ENCODE measurements at regions not wholly inside any gene's neighbourhood (a gene's known extent, or its start where the extent isn't known, plus 50 kb on each side); places are given as distances from the start of the nearest gene placed in this dataset.

DNA sequence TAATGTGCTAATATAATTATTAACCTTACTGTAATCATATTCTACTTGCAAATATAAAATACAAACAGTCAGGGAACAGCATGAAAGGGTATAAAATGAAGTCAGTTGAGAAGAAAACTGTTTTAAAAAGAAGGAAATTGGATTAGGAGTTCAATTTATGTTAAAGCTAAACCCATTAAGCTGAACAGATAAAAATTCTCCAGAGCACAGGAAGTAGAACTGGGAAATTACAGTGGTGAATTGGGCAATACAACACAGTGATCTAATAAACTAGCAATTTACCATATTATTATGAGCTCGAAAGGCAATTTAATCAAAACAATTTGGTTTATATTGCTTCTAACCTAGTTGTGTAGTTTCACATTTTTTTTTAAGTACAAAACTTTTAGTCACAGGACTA is 407.4 kb upstream of the RGS17 start:
- H3K36me3 Mint-ChIP-seq (ENCODE audit: low read depth): no peaks in the 10 kb centered on the region
- no peaks in the 10 kb centered on the region for H3K27me3 Mint-ChIP-seq (ENCODE audit: insufficient read depth)
- intact Hi-C loops (cut with micrococcal nuclease): no loop called here
- no peaks in the 10 kb centered on the region for H3K4me1 Mint-ChIP-seq (ENCODE audit: low read depth)
- DNase-seq (ENCODE audit: low spot score): no peak
- H3K9me3 Mint-ChIP-seq: no peaks in the 10 kb centered on the region
- H3K27ac Mint-ChIP-seq: no peak overlapping the region
- no peak overlapping the region for H3K4me3 Mint-ChIP-seq

DNA sequence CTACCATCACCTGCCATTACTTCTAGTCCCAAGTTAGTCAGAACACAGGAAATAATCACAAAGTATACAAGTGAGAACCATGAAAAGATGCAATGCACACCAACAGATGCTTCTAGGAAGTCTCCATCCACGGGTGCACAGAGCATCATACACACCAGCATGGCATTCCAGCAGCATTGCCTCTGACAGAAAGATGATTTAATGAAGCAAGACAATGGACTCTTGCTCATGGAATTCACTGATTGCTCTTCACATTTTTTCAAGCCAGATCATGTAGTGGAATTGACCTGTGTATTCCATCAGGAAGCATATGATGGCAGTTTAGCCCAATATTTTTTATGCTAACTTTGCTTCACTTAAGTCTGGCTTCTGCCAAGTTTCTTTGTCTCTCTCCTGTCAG is 406.3 kb upstream of the RGS17 start:
- intact Hi-C loops (cut with micrococcal nuclease): no loop called here
- H3K4me3 Mint-ChIP-seq: no peak overlapping the region
- DNase-seq (ENCODE audit: low spot score): no peak
- H3K36me3 Mint-ChIP-seq (ENCODE audit: low read depth): no peaks in the 10 kb centered on the region
- no peaks in the 10 kb centered on the region for H3K9me3 Mint-ChIP-seq
- no peak overlapping the region for H3K27ac Mint-ChIP-seq
- no peaks in the 10 kb centered on the region for H3K27me3 Mint-ChIP-seq (ENCODE audit: insufficient read depth)
- no peaks in the 10 kb centered on the region for H3K4me1 Mint-ChIP-seq (ENCODE audit: low read depth)

DNA sequence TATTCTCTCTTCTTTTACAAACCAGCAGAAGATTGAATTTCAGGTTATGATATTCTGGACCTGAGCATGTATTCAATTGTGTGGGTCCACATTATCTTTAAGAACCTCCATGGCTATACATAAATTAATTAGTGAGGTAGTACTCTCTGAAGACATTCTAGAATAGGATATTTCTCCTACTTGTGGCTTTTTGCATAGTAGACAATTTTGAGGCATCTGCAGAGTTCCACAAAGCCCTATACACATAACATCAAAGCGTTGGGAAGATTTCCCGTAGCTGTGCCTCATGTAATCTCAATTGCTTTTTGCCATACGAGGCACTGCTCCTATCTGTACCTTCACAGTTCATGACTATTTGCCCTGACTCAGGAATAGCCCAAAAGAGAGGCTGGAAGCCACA is 395.4 kb upstream of the RGS17 start:
- no peak overlapping the region for H3K4me3 Mint-ChIP-seq
- intact Hi-C loops (cut with micrococcal nuclease): no loop called here
- no peak for DNase-seq (ENCODE audit: low spot score)
- no peaks in the 10 kb centered on the region for H3K4me1 Mint-ChIP-seq (ENCODE audit: low read depth)
- no peaks in the 10 kb centered on the region for H3K27me3 Mint-ChIP-seq (ENCODE audit: insufficient read depth)
- H3K36me3 Mint-ChIP-seq (ENCODE audit: low read depth): no peaks in the 10 kb centered on the region
- H3K27ac Mint-ChIP-seq: no peak overlapping the region
- H3K9me3 Mint-ChIP-seq: no peaks in the 10 kb centered on the region

DNA sequence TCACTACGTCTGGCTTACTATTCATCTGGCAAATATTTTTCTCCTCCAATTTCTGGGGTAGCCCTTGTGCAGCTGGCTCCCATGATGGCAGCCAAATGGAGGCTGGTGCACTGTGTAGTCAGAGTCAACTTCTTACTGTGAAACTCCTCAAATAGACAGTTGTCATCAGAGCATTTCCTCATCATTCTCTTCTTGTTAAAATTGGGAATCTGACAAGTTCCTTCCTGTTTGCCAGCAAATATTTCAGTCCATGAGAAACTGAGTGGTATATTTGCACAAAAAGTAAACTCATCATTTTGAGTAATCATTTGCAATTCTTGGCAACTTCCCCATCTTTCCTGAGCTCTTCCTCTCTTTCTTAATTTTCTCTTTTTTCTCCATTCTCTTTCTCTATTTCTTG is 394.9 kb upstream of the RGS17 start:
- intact Hi-C loops (cut with micrococcal nuclease): no loop called here
- H3K27ac Mint-ChIP-seq: no peak overlapping the region
- no peak overlapping the region for H3K4me3 Mint-ChIP-seq
- no peaks in the 10 kb centered on the region for H3K4me1 Mint-ChIP-seq (ENCODE audit: low read depth)
- no peaks in the 10 kb centered on the region for H3K27me3 Mint-ChIP-seq (ENCODE audit: insufficient read depth)
- no peaks in the 10 kb centered on the region for H3K36me3 Mint-ChIP-seq (ENCODE audit: low read depth)
- H3K9me3 Mint-ChIP-seq: no peaks in the 10 kb centered on the region
- DNase-seq (ENCODE audit: low spot score): no peak

DNA sequence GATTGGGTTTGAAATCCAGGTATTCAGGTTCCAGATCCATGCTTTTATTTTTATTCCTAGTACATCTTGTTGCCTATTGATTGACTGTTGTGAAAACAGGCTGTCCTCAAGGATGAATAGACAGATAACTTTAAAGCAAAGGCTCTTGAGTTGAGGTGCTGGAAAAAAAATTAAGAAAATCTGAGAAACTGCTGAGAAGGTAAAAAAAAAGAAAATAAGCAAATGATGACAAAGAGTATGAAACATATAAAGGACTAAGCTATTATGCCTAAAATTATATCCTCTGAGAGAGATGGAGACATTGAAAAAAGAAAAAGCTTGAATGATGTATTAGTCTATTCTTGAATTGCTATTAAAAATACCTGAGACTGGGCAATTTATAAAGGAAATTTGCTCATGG is 392.3 kb upstream of the RGS17 start:
- no peak for DNase-seq (ENCODE audit: low spot score)
- Mint-ChIP-seq H3K4me3 (no peak overlapping the region), H3K4me1 (ENCODE audit: low read depth) (no peaks in the 10 kb centered on the region), H3K27ac (no peak overlapping the region), H3K9me3 (peaks cover 13% of the 10 kb centered on the region), H3K27me3 (ENCODE audit: insufficient read depth) (no peaks in the 10 kb centered on the region), H3K36me3 (ENCODE audit: low read depth) (no peaks in the 10 kb centered on the region)
- intact Hi-C loops (cut with micrococcal nuclease): no loop called here

DNA sequence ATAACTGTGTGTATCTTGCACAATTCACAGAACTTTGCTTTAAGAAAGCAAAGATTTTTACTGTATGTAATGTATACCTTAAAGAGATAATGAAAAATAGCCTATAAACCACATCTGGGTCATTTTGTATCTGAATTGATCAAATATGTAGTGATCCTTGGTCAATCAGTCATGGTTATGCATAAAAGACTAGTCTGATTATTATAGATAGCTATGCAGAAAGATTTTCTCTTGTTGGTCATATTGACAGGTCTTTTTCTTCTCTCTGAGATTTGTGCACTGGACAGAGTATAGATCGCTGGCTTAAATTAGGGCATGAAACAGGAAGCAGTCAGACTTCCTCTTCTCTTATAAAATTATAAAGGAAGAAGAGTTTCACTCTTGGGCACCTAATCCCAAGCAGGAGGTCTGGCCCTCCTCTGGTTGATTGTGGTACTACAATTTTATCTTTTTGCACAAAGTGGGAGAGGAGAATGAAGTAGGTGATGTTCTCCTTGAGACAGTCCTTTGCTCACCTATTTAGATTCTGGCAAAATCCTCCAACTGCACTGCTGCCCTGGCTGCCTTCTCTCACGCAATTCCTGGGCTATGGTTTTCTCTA is 380.9 kb upstream of the RGS17 start:
- Mint-ChIP-seq H3K4me1 (ENCODE audit: low read depth) (no peaks in the 10 kb centered on the region), H3K27ac (no peak overlapping the region), H3K4me3 (no peak overlapping the region), H3K27me3 (ENCODE audit: insufficient read depth) (no peaks in the 10 kb centered on the region), H3K36me3 (ENCODE audit: low read depth) (no peaks in the 10 kb centered on the region), H3K9me3 (no peaks in the 10 kb centered on the region)
- DNase-seq (ENCODE audit: low spot score): no peak
- intact Hi-C loops (cut with micrococcal nuclease): loop anchor here (1.0 kb wide), 1 partner anchor 281 kb away; no protein-coding TSS in a partner anchor

DNA sequence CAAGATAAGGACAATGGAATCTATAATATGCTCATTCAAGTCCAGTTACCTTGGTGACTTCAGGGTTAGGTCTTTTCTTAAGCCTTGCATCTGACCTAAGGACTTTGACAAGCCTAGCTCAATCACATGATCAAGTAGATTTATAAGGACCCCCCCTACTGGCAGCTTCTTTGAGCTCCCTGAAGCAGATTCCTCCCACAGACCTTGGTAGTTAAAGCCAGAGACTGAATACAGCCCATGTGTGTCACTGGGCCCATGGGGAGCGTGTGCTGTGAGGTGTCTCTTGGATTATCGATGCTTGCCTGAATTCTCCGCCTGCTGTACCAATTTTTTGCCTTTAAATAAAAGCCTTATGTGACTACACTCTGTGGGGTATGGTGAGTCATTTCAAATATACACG is 372.7 kb upstream of the RGS17 start:
- H3K36me3 Mint-ChIP-seq (ENCODE audit: low read depth): no peaks in the 10 kb centered on the region
- intact Hi-C loops (cut with micrococcal nuclease): no loop called here
- no peaks in the 10 kb centered on the region for H3K27me3 Mint-ChIP-seq (ENCODE audit: insufficient read depth)
- no peak overlapping the region for H3K4me3 Mint-ChIP-seq
- H3K27ac Mint-ChIP-seq: no peak overlapping the region
- no peaks in the 10 kb centered on the region for H3K4me1 Mint-ChIP-seq (ENCODE audit: low read depth)
- no peaks in the 10 kb centered on the region for H3K9me3 Mint-ChIP-seq
- DNase-seq (ENCODE audit: low spot score): no peak

DNA sequence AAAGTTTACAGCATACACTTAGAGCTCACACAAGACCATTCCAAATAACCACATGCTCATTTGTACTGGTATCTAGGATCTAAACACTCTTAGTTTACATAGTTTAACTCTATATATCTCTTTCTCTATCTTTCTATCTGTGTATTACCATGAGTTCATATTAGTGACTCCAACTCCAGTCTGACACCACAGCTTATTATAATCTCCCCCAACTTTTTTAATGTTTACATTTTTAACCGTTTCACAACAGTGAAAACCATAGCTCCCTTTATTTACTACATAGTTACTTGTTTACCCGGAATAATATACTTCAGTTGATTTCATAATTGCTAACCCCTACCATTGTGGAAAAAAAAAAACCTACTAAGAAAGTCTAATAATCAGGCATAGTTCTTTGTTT is 362.4 kb upstream of the RGS17 start:
- no peak for DNase-seq (ENCODE audit: low spot score)
- H3K9me3 Mint-ChIP-seq: no peaks in the 10 kb centered on the region
- no peaks in the 10 kb centered on the region for H3K27me3 Mint-ChIP-seq (ENCODE audit: insufficient read depth)
- no peak overlapping the region for H3K4me3 Mint-ChIP-seq
- no peak overlapping the region for H3K27ac Mint-ChIP-seq
- intact Hi-C loops (cut with micrococcal nuclease): no loop called here
- no peaks in the 10 kb centered on the region for H3K36me3 Mint-ChIP-seq (ENCODE audit: low read depth)
- H3K4me1 Mint-ChIP-seq (ENCODE audit: low read depth): no peaks in the 10 kb centered on the region

DNA sequence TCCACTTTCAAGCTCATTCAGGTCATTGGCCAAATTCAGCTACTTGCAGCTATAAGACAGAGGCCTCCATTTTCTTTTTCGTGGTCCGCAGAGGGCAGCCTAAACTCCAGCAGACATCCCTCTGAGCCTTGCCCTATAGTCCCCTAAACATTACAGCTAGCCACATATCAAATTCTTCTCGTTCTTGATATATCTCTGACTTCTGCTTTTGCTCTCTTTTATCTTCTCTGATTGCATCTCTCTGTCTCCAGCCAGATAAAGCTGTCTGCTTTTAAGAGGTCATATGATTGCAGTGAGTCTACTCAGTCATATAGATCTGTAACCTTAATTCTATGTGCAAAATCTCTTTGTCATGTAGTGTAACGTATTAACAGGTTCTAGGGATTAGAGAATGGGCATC is 358.4 kb upstream of the RGS17 start:
- Mint-ChIP-seq H3K4me1 (ENCODE audit: low read depth) (no peaks in the 10 kb centered on the region), H3K36me3 (ENCODE audit: low read depth) (no peaks in the 10 kb centered on the region), H3K9me3 (no peaks in the 10 kb centered on the region), H3K27ac (no peak overlapping the region), H3K27me3 (ENCODE audit: insufficient read depth) (no peaks in the 10 kb centered on the region), H3K4me3 (no peak overlapping the region)
- no peak for DNase-seq (ENCODE audit: low spot score)
- intact Hi-C loops (cut with micrococcal nuclease): loop anchor here (2.0 kb wide), 1 partner anchor 15 kb away; no protein-coding TSS in a partner anchor

DNA sequence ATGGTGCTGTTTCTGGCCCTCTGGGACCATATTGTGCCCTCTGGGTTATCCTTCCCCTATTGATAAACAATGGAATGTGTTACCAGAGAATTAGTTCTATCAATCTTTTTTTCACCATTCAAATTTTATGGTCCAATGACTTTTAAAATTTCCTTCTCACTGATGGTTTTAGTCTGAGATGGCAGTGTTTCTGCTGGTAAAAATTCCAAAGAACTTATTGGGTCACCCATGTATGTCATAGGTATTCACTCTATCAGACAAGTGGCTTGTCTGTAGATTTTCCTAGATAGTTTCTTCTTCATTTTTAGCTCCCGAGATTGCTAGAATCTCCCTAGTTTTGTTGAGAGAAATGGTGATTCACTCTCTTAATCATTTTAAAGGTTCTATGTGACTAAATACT is 357.2 kb upstream of the RGS17 start:
- Mint-ChIP-seq H3K27ac (no peak overlapping the region), H3K4me3 (no peak overlapping the region), H3K4me1 (ENCODE audit: low read depth) (no peaks in the 10 kb centered on the region), H3K9me3 (no peaks in the 10 kb centered on the region), H3K36me3 (ENCODE audit: low read depth) (no peaks in the 10 kb centered on the region), H3K27me3 (ENCODE audit: insufficient read depth) (no peaks in the 10 kb centered on the region)
- no peak for DNase-seq (ENCODE audit: low spot score)
- intact Hi-C loops (cut with micrococcal nuclease): loop anchor here (2.0 kb wide), 1 partner anchor 13 kb away; no protein-coding TSS in a partner anchor

DNA sequence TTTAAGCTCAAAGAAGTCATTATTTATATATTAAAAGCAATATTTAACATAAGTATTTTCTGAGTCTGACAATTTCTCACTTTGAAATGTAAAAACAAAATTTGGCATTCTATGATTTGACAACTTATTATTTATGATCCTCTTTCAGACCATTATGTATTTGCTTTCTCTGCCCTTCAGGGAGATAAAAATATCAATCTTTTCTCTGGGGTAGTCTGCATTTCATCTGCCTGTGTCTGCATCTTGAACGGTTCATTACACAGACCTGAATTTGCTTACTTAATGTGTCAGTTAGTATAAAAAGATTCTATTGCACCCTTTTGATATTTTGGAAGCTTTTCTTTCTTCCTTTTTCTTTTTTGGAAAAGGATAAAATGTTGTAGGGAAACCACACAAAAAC is 354.0 kb upstream of the RGS17 start:
- intact Hi-C loops (cut with micrococcal nuclease): no loop called here
- Mint-ChIP-seq H3K9me3 (no peaks in the 10 kb centered on the region), H3K4me3 (no peak overlapping the region), H3K4me1 (ENCODE audit: low read depth) (no peaks in the 10 kb centered on the region), H3K36me3 (ENCODE audit: low read depth) (no peaks in the 10 kb centered on the region), H3K27ac (no peak overlapping the region), H3K27me3 (ENCODE audit: insufficient read depth) (no peaks in the 10 kb centered on the region)
- DNase-seq (ENCODE audit: low spot score): no peak

DNA sequence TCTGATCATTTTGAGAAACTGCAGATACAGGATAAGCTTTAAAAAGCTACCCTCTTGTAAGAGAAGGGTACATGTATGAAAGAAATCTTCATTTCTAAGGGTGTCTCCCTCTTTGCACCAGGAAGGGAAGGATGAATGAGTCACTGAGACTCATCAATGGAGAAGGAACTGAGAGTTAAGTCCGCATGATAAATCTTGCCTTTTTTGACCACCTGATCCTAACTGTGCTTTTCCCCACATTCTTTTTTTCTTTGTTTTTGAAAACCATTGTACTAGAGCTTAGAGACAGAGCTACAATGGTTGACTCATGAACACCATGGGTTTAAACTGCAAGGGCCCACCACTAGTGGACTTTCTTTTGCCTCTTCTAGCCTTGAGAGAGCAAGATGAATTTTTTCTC is 353.0 kb upstream of the RGS17 start:
- no peak for DNase-seq (ENCODE audit: low spot score)

DNA sequence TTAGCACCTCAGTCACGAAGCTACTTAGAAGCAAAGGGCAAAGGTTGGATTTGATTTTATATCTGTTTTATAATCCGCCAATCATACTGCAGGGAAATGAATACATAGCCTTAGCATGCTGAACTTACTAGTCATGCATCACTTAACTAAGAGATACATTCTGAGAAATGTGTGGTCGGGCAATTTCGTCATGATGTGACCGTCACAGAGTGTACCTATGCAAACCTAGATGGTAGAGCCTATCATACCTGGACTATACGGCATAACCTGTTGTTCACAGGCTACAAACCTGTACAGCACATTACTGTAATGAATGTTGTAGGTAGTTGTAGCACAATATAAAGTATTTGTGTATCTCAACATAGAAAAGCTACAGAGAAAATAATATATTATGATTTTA is 345.2 kb upstream of the RGS17 start:
- intact Hi-C loops (cut with micrococcal nuclease): no loop called here
- no peaks in the 10 kb centered on the region for H3K36me3 Mint-ChIP-seq (ENCODE audit: low read depth)

More for the DNA sequence above, 353.0 kb upstream of the RGS17 start:
- Mint-ChIP-seq H3K4me1 (ENCODE audit: low read depth) (no peaks in the 10 kb centered on the region), H3K36me3 (ENCODE audit: low read depth) (no peaks in the 10 kb centered on the region), H3K4me3 (no peak overlapping the region), H3K27me3 (ENCODE audit: insufficient read depth) (no peaks in the 10 kb centered on the region), H3K27ac (no peak overlapping the region), H3K9me3 (no peaks in the 10 kb centered on the region)
- intact Hi-C loops (cut with micrococcal nuclease): no loop called here

DNA sequence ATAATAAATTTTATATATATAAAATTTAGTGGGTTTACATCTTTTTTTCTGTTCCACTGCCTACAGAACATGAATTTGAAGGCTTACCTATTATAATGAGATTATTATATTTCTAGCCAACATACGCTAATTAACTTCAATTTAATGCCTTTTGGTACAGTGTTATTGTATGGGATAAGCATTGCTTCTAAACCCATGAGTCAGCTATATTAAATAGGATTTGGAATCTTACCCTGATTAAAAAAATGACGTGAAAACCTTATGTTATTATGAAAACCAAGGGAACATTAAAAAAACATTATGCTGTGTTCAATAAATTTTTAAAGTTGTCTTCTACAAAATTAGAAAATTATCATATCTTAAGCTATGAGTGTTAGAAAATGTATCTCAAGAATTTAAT is 334.0 kb upstream of the RGS17 start:
- no peaks in the 10 kb centered on the region for H3K36me3 Mint-ChIP-seq (ENCODE audit: low read depth)
- no peak for DNase-seq (ENCODE audit: low spot score)
- no peak overlapping the region for H3K4me3 Mint-ChIP-seq
- no peaks in the 10 kb centered on the region for H3K4me1 Mint-ChIP-seq (ENCODE audit: low read depth)
- intact Hi-C loops (cut with micrococcal nuclease): no loop called here
- no peaks in the 10 kb centered on the region for H3K27me3 Mint-ChIP-seq (ENCODE audit: insufficient read depth)
- no peak overlapping the region for H3K27ac Mint-ChIP-seq
- no peaks in the 10 kb centered on the region for H3K9me3 Mint-ChIP-seq

More for the DNA sequence above, 345.2 kb upstream of the RGS17 start:
- H3K27ac Mint-ChIP-seq: no peak overlapping the region
- no peaks in the 10 kb centered on the region for H3K27me3 Mint-ChIP-seq (ENCODE audit: insufficient read depth)
- no peak overlapping the region for H3K4me3 Mint-ChIP-seq
- DNase-seq (ENCODE audit: low spot score): no peak
- H3K4me1 Mint-ChIP-seq (ENCODE audit: low read depth): no peaks in the 10 kb centered on the region
- no peaks in the 10 kb centered on the region for H3K9me3 Mint-ChIP-seq
